ENCODE measurements at regions not wholly inside any gene's neighbourhood (a gene's known extent, or its start where the extent isn't known, plus 50 kb on each side); places are given as distances from the start of the nearest gene placed in this dataset.
"Not testable (repeated sequence)": the region's sequence is repeated elsewhere in the genome, so short reads cannot be mapped to it uniquely, and the experiment has no call there.

DNA sequence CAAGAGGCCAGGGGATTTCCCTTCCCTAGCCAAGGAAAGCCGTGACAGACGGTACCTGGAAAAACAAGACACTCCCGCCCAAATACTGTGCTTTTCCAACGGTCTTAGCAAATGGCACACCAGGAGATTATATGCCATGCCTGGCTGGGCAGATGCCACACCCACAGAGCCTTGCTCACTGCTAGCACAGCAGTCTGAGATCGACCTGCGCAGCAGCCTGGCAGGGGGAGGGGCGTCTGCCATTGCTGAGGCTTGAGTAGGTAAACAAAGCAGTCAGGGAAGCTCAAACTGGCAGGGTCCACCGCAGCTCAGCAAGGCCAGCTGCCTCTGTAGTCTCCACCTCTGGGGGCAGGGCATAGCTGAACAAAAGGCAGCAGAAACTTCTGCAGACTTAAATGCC is 267.7 kb downstream of the GJA1 start:
- not testable (repeated sequence) for TF ChIP-seq POLR2A (IDR thresholded peaks at IDR 0.05); CTCF (IDR thresholded peaks at IDR 0.05); POLR2AphosphoS5 (IDR thresholded peaks at IDR 0.05; ENCODE audit: insufficient read depth in 1 of 2, low read depth in 1 of 2)

All from vagina (tissue), 2 donors.